ENCODE measurements at regions not wholly inside any gene's neighbourhood (a gene's known extent, or its start where the extent isn't known, plus 50 kb on each side); places are given as distances from the start of the nearest gene placed in this dataset.

- TF ChIP-seq CTCF (IDR thresholded peaks at IDR 0.05; ENCODE audit: insufficient read depth, low read length, poor library complexity, severe bottlenecking) = no peak
- TF ChIP-seq EZH2phosphoT487 (conservative IDR thresholded peaks at IDR 0.05; ENCODE audit: low read length) = no peak
Measured at GRCh38 chr9:90458485-90458884, 184.1 kb downstream of the DIRAS2 start.

Measured in SU-DHL-6 (cell line).